ENCODE measurements at regions not wholly inside any gene's neighbourhood (a gene's known extent, or its start where the extent isn't known, plus 50 kb on each side); places are given as distances from the start of the nearest gene placed in this dataset.

GRCh38 chr6:14464055-14464454, 346.5 kb downstream of the CD83 start:
- H3K36me3 ChIP-seq (ENCODE audit: control insufficient read depth, insufficient read depth, low read length): no peaks in the 10 kb centered on the region
- no peaks in the 10 kb centered on the region for H3K4me1 ChIP-seq (ENCODE audit: control insufficient read depth, insufficient read depth, low read length)
- peak; percentile 25 for DNase-seq (ENCODE audit: low read depth, low spot score)
- H3K9me3 ChIP-seq (ENCODE audit: control insufficient read depth, insufficient read depth, low read length): no peaks in the 10 kb centered on the region
- no CpG with 5 or more reads among the region's 5 CpGs for WGBS (ENCODE audit: insufficient coverage, insufficient read length)
- H3K4me3 ChIP-seq (ENCODE audit: low read length): no peak overlapping the region
- H3K27me3 ChIP-seq (ENCODE audit: control insufficient read depth, insufficient read depth, low read length): no peaks in the 10 kb centered on the region
- no peak overlapping the region for H3K27ac ChIP-seq (ENCODE audit: low read length)

GRCh38 chr6:14464716-14465115, 347.1 kb downstream of the CD83 start:
- DNase-seq (ENCODE audit: low read depth, low spot score): no peak
- Histone ChIP-seq H3K27ac (ENCODE audit: low read length) (no peak overlapping the region), H3K27me3 (ENCODE audit: control insufficient read depth, insufficient read depth, low read length) (no peaks in the 10 kb centered on the region), H3K9me3 (ENCODE audit: control insufficient read depth, insufficient read depth, low read length) (no peaks in the 10 kb centered on the region), H3K4me1 (ENCODE audit: control insufficient read depth, insufficient read depth, low read length) (no peaks in the 10 kb centered on the region), H3K4me3 (ENCODE audit: low read length) (no peak overlapping the region), H3K36me3 (ENCODE audit: control insufficient read depth, insufficient read depth, low read length) (no peaks in the 10 kb centered on the region)
- no CpG with 5 or more reads among the region's 2 CpGs for WGBS (ENCODE audit: insufficient coverage, insufficient read length)

GRCh38 chr6:14466278-14466677, 348.7 kb downstream of the CD83 start:
- Histone ChIP-seq H3K9me3 (ENCODE audit: control insufficient read depth, insufficient read depth, low read length) (no peaks in the 10 kb centered on the region), H3K4me3 (ENCODE audit: low read length) (no peak overlapping the region), H3K36me3 (ENCODE audit: control insufficient read depth, insufficient read depth, low read length) (no peaks in the 10 kb centered on the region), H3K27ac (ENCODE audit: low read length) (no peak overlapping the region), H3K27me3 (ENCODE audit: control insufficient read depth, insufficient read depth, low read length) (no peaks in the 10 kb centered on the region), H3K4me1 (ENCODE audit: control insufficient read depth, insufficient read depth, low read length) (no peaks in the 10 kb centered on the region)
- DNase-seq (ENCODE audit: low read depth, low spot score): no peak
- 100% methylated on average over 1 of the region's 4 CpGs for WGBS (ENCODE audit: insufficient coverage, insufficient read length)

DNA sequence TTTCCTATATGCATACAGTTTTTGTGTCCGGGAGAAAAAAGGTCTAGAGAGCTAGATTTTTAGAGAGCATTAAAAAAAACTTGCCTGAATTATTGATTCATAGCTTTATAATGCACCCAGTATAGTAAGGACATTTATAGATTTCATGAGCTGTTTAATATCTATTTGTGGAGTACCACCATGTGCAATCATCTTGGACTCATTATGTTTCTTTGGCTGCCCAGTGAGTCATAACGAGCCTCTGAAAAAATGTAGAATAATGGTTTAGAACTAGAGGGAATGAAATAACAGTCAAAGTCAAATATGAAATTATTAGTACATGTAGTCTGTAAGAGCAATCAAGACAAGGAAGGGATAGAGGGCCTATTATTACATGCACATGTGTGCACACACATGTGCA, 350.0 kb downstream of the CD83 start:
- no peak for DNase-seq (ENCODE audit: low read depth, low spot score)
- Histone ChIP-seq H3K36me3 (ENCODE audit: control insufficient read depth, insufficient read depth, low read length) (no peaks in the 10 kb centered on the region), H3K4me3 (ENCODE audit: low read length) (no peak overlapping the region), H3K27me3 (ENCODE audit: control insufficient read depth, insufficient read depth, low read length) (no peaks in the 10 kb centered on the region), H3K9me3 (ENCODE audit: control insufficient read depth, insufficient read depth, low read length) (no peaks in the 10 kb centered on the region), H3K4me1 (ENCODE audit: control insufficient read depth, insufficient read depth, low read length) (no peaks in the 10 kb centered on the region), H3K27ac (ENCODE audit: low read length) (no peak overlapping the region)
- no CpG with 5 or more reads among the region's 2 CpGs for WGBS (ENCODE audit: insufficient coverage, insufficient read length)

- Histone ChIP-seq H3K4me1 (ENCODE audit: control insufficient read depth, insufficient read depth, low read length) (no peaks in the 10 kb centered on the region), H3K27me3 (ENCODE audit: control insufficient read depth, insufficient read depth, low read length) (no peaks in the 10 kb centered on the region), H3K27ac (ENCODE audit: low read length) (no peak overlapping the region), H3K9me3 (ENCODE audit: control insufficient read depth, insufficient read depth, low read length) (no peaks in the 10 kb centered on the region), H3K4me3 (ENCODE audit: low read length) (no peak overlapping the region), H3K36me3 (ENCODE audit: control insufficient read depth, insufficient read depth, low read length) (no peaks in the 10 kb centered on the region)
- no CpG with 5 or more reads among the region's 4 CpGs for WGBS (ENCODE audit: insufficient coverage, insufficient read length)
- no peak for DNase-seq (ENCODE audit: low read depth, low spot score)
Measured at GRCh38 chr6:14468647-14469321, 351.2 kb downstream of the CD83 start.

DNA sequence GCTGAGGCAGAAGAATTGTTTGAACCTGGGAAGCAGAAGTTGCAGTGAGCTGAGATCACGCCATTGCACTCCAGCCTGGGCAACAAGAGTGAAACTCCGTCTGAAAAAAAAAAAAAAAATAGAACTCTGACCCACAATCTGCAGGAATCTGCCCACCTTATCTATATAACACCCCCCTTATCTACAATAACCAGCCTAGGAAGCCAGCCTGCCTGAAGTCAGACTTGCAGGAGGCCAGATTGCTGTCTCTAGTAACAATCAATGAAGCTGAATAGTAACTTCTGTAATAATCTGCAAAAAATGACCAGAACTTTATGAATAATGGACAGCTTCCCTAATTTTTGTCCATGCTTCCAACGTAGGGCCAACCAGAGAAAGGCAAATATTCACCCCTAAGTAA, 352.5 kb downstream of the CD83 start:
- no CpG with 5 or more reads among the region's 3 CpGs for WGBS (ENCODE audit: insufficient coverage, insufficient read length)
- DNase-seq (ENCODE audit: low read depth, low spot score): no peak
- Histone ChIP-seq H3K27ac (ENCODE audit: low read length) (no peak overlapping the region), H3K27me3 (ENCODE audit: control insufficient read depth, insufficient read depth, low read length) (no peaks in the 10 kb centered on the region), H3K9me3 (ENCODE audit: control insufficient read depth, insufficient read depth, low read length) (no peaks in the 10 kb centered on the region), H3K4me1 (ENCODE audit: control insufficient read depth, insufficient read depth, low read length) (no peaks in the 10 kb centered on the region; the same call in 1 of the 2 replicates), H3K36me3 (ENCODE audit: control insufficient read depth, insufficient read depth, low read length) (no peaks in the 10 kb centered on the region), H3K4me3 (ENCODE audit: low read length) (no peak overlapping the region)

GRCh38 chr6:14470671-14471070, 353.1 kb downstream of the CD83 start:
- Histone ChIP-seq H3K36me3 (ENCODE audit: control insufficient read depth, insufficient read depth, low read length) (no peaks in the 10 kb centered on the region), H3K27me3 (ENCODE audit: control insufficient read depth, insufficient read depth, low read length) (no peaks in the 10 kb centered on the region), H3K4me3 (ENCODE audit: low read length) (no peak overlapping the region), H3K27ac (ENCODE audit: low read length) (no peak overlapping the region), H3K4me1 (ENCODE audit: control insufficient read depth, insufficient read depth, low read length) (no peaks in the 10 kb centered on the region; the same call in 1 of the 2 replicates), H3K9me3 (ENCODE audit: control insufficient read depth, insufficient read depth, low read length) (no peaks in the 10 kb centered on the region)
- no peak for DNase-seq (ENCODE audit: low read depth, low spot score)
- no CpG with 5 or more reads among the region's 3 CpGs for WGBS (ENCODE audit: insufficient coverage, insufficient read length)

DNA sequence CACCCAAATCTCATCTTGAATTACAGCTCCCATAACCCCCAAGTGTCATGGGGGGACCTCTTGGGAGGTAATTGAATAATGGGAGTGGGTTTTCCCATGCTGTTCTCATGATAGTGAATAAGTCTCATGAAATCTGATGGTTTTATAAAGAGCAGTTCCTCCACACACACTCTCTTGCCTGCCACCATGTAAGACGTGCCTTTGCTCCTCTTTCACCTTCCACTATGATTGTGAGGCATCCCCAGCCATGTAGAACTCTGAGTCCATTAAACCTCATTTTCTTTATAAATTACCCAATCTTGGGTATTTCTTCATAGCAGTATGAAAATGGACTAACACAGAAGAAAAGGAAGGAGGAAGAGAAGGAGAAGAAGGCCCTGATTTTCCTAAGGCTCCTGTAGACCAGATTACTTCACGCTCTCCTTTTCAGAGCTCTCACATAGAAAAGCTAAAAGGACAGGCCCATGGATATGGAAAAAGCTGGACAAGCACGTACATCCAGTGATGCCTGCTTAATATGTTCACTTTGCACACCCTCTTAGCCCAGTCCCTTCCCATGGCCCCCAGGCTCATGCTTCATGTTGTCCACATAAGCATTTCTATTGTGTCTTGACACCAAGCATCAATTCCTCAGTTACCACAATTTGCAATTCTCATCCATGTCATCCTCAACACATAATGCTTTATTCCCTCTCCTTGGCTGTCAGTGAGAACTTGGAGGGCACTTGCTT, 354.8 kb downstream of the CD83 start:
- no peaks in the 10 kb centered on the region; the same call in 1 of the 2 replicates for H3K4me1 ChIP-seq (ENCODE audit: control insufficient read depth, insufficient read depth, low read length)
- H3K9me3 ChIP-seq (ENCODE audit: control insufficient read depth, insufficient read depth, low read length): no peaks in the 10 kb centered on the region
- no peak for DNase-seq (ENCODE audit: low read depth, low spot score)
- no peaks in the 10 kb centered on the region for H3K36me3 ChIP-seq (ENCODE audit: control insufficient read depth, insufficient read depth, low read length)
- WGBS (ENCODE audit: insufficient coverage, insufficient read length): no CpG with 5 or more reads among the region's 3 CpGs
- H3K27me3 ChIP-seq (ENCODE audit: control insufficient read depth, insufficient read depth, low read length): no peaks in the 10 kb centered on the region
- no peak overlapping the region for H3K27ac ChIP-seq (ENCODE audit: low read length)
- no peak overlapping the region for H3K4me3 ChIP-seq (ENCODE audit: low read length)

GRCh38 chr6:14472986-14473337, 355.4 kb downstream of the CD83 start:
- Histone ChIP-seq H3K9me3 (ENCODE audit: control insufficient read depth, insufficient read depth, low read length) (no peaks in the 10 kb centered on the region), H3K36me3 (ENCODE audit: control insufficient read depth, insufficient read depth, low read length) (no peaks in the 10 kb centered on the region), H3K27ac (ENCODE audit: low read length) (no peak overlapping the region), H3K27me3 (ENCODE audit: control insufficient read depth, insufficient read depth, low read length) (no peaks in the 10 kb centered on the region), H3K4me1 (ENCODE audit: control insufficient read depth, insufficient read depth, low read length) (no peaks in the 10 kb centered on the region; the same call in 1 of the 2 replicates), H3K4me3 (ENCODE audit: low read length) (no peak overlapping the region)
- WGBS (ENCODE audit: insufficient coverage, insufficient read length): no CpG with 5 or more reads among the region's 9 CpGs
- no peak for DNase-seq (ENCODE audit: low read depth, low spot score)

DNA sequence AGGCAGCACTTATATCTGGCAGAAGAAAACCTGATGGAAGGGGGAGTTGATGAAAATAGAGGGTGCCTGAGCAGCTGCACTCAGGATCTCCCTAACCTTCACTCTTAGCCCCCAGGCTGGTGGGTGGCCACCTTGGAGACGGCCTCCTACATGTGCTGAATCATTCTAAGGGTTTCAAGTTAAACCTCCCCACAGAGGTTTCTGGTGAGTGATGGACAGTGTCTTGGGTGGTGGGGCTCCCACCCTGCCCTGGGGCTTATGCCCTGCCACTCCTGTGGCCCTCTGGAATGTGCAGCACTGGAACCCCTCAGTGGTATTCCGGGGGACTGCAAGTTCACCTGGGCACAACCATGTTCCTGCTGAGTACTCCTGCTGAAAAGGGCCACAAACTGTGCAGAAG, 357.2 kb downstream of the CD83 start:
- Histone ChIP-seq H3K27me3 (ENCODE audit: control insufficient read depth, insufficient read depth, low read length) (no peaks in the 10 kb centered on the region), H3K9me3 (ENCODE audit: control insufficient read depth, insufficient read depth, low read length) (no peaks in the 10 kb centered on the region; the same call in none of the 2 replicates), H3K4me1 (ENCODE audit: control insufficient read depth, insufficient read depth, low read length) (no peaks in the 10 kb centered on the region; the same call in 1 of the 2 replicates), H3K27ac (ENCODE audit: low read length) (no peak overlapping the region), H3K36me3 (ENCODE audit: control insufficient read depth, insufficient read depth, low read length) (no peaks in the 10 kb centered on the region), H3K4me3 (ENCODE audit: low read length) (no peak overlapping the region)
- WGBS (ENCODE audit: insufficient coverage, insufficient read length): no CpG with 5 or more reads among the region's 2 CpGs
- no peak for DNase-seq (ENCODE audit: low read depth, low spot score)
